Spleen (tissue), 7 donors: ENCODE measurements at regions not wholly inside any gene's neighbourhood (a gene's known extent, or its start where the extent isn't known, plus 50 kb on each side); places are given as distances from the start of the nearest gene placed in this dataset.

Experiments
- CTCF ChIP-seq, 11 experiments: fragments of 200-600 bp in 7 of 11; fragments of 450-650 bp in 4 of 11; sonication (generic) in 4 of 11; IDR thresholded peaks in 8 of 11; conservative IDR thresholded peaks in 3 of 11; 1 replicate in 7 of 11; 2 replicates in 4 of 11; pipeline versions ENCODE4 v1.4.0 to v1.8.0; 2016 to 2021; ENCODE audit warnings: antibody characterized with exemption in 11 of 11, inconsistent platforms in 4 of 11, mild to moderate bottlenecking in 1 of 11
- POLR2A ChIP-seq, 3 donors: fragments of 450-650 bp; IDR thresholded peaks; one replicate each; pipeline ENCODE4 v1.5.1; 2017; ENCODE audit warnings: antibody characterized with exemption in 3 of 3, mild to moderate bottlenecking in 1 of 3
- donor health status: DM: no; HTN: no; CAD: no; lungs with moderate emphysema.
- donor health status: DM: no; HTN: no; CAD: no.
- donor health status: DM: no; HTN: no; CAD: no.

GRCh38 chr9:88230612-88231011 is 92.3 kb upstream of the SPATA31C2 start:
- TF ChIP-seq CTCF (IDR thresholded peaks at IDR 0.05 in 8 of 11, conservative IDR thresholded peaks at IDR 0.05 in 3 of 11) (no peak), POLR2A (IDR thresholded peaks at IDR 0.05) (no peak)
